Adrenal gland (tissue), 5 donors: ENCODE measurements at regions not wholly inside any gene's neighbourhood (a gene's known extent, or its start where the extent isn't known, plus 50 kb on each side); places are given as distances from the start of the nearest gene placed in this dataset.

Experiments used
- POLR2A ChIP-seq, 2 donors: fragments of 450-650 bp; IDR thresholded peaks; one replicate each; pipeline ENCODE4 v1.6.1; 2017; ENCODE audit warnings: antibody characterized with exemption in 2 of 2, mild to moderate bottlenecking in 2 of 2, moderate library complexity in 1 of 2
- TF ChIP-seq, protein P1 (sequence below), 6 experiments: fragments of 450-650 bp in 4 of 6; fragments of 200-600 bp in 2 of 6; sonication (generic) in 1 of 6; IDR thresholded peaks; 1 replicate in 5 of 6; 2 replicates in 1 of 6; pipeline versions ENCODE4 v1.5.1 to v1.8.0; 2016 to 2021; ENCODE audit warnings: antibody characterized with exemption in 6 of 6, mild to moderate bottlenecking in 2 of 6, moderate library complexity in 1 of 6
- donor health status: DM: no; HTN: no; CAD: no.

DNA sequence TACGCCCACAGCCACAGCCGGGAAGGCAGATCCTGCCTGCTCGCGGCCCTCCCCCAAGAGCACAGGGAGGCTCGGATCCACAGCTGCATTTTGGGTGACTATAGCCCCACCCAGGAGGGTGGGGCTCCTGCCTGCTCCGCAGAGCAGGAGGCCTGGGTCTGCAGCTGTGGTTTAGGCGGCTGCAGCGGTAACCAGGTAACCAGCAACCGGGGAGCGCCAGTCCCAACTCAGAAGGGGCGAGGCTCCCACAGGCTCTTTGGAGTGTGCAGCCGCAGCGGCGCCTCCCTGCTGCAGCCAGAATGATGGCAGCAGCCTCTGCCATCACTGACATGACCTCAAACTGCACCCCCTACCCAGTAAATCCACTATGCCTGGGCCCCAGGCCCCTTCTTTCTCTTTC is 148.0 kb upstream of the F9 start:
- TF ChIP-seq, protein P1, sequence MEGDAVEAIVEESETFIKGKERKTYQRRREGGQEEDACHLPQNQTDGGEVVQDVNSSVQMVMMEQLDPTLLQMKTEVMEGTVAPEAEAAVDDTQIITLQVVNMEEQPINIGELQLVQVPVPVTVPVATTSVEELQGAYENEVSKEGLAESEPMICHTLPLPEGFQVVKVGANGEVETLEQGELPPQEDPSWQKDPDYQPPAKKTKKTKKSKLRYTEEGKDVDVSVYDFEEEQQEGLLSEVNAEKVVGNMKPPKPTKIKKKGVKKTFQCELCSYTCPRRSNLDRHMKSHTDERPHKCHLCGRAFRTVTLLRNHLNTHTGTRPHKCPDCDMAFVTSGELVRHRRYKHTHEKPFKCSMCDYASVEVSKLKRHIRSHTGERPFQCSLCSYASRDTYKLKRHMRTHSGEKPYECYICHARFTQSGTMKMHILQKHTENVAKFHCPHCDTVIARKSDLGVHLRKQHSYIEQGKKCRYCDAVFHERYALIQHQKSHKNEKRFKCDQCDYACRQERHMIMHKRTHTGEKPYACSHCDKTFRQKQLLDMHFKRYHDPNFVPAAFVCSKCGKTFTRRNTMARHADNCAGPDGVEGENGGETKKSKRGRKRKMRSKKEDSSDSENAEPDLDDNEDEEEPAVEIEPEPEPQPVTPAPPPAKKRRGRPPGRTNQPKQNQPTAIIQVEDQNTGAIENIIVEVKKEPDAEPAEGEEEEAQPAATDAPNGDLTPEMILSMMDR (IDR thresholded peaks at IDR 0.05) = no peak
- no peak for TF ChIP-seq POLR2A (IDR thresholded peaks at IDR 0.05)
